Muscle layer of colon (tissue), 2 donors: ENCODE measurements at regions not wholly inside any gene's neighbourhood (a gene's known extent, or its start where the extent isn't known, plus 50 kb on each side); places are given as distances from the start of the nearest gene placed in this dataset.

Source experiments
- H3K27ac ChIP-seq: one replicate; pipeline ENCODE4 v1.7.0; 2013; ENCODE audit warnings: low read depth, mild to moderate bottlenecking, low read length, moderate library complexity
- H3K27me3 ChIP-seq, 2 donors: one replicate each; pipeline ENCODE4 v1.7.0; 2013; ENCODE audit warnings: low read length in 2 of 2, mild to moderate bottlenecking in 2 of 2; ENCODE audit not compliant: insufficient read depth in 2 of 2, control insufficient read depth in 1 of 2
- H3K36me3 ChIP-seq: one replicate; pipeline ENCODE4 v1.7.0; 2013; ENCODE audit warnings: mild to moderate bottlenecking, low read length; ENCODE audit not compliant: insufficient read depth
- H3K4me1 ChIP-seq: one replicate; pipeline ENCODE4 v1.7.0; 2013; ENCODE audit warnings: mild to moderate bottlenecking, low read length; ENCODE audit not compliant: insufficient read depth
- H3K4me3 ChIP-seq, 2 donors: one replicate each; pipeline ENCODE4 v1.7.0; 2013; ENCODE audit warnings: low read length in 2 of 2, low read depth in 1 of 2, mild to moderate bottlenecking in 1 of 2, moderate library complexity in 1 of 2
- H3K9ac ChIP-seq: one replicate; pipeline ENCODE4 v1.7.0; 2013; ENCODE audit warnings: low read length
- H3K9me3 ChIP-seq: one replicate; pipeline ENCODE4 v1.7.0; 2013; ENCODE audit warnings: mild to moderate bottlenecking, low read length
- donor health status: abdominal sarcoma.
- donor health status: Adenocarcinoma of cecum.

- Histone ChIP-seq H3K36me3 (no peaks in the 10 kb centered on the region), H3K4me3 (no peak overlapping the region), H3K9ac (no peak overlapping the region), H3K4me1 (no peaks in the 10 kb centered on the region), H3K9me3 (no peaks in the 10 kb centered on the region), H3K27ac (no peak overlapping the region), H3K27me3 (no peaks in the 10 kb centered on the region)
Observed at GRCh38 chr10:62671104-62671503, 133.4 kb upstream of the ADO start.

- no peaks in the 10 kb centered on the region for H3K36me3 ChIP-seq
- no peak overlapping the region for H3K9ac ChIP-seq
- no peaks in the 10 kb centered on the region for H3K27me3 ChIP-seq
- H3K4me3 ChIP-seq = no peak overlapping the region
- no peaks in the 10 kb centered on the region for H3K4me1 ChIP-seq
- H3K9me3 ChIP-seq = no peaks in the 10 kb centered on the region
- no peak overlapping the region for H3K27ac ChIP-seq
Observed at GRCh38 chr10:62681211-62681940, 123.1 kb upstream of the ADO start.

GRCh38 chr10:62684911-62685310 is 119.6 kb upstream of the ADO start:
- Histone ChIP-seq H3K4me3 (no peak overlapping the region), H3K27ac (no peak overlapping the region), H3K36me3 (no peaks in the 10 kb centered on the region), H3K9ac (no peak overlapping the region), H3K9me3 (no peaks in the 10 kb centered on the region), H3K4me1 (no peaks in the 10 kb centered on the region), H3K27me3 (no peaks in the 10 kb centered on the region)

GRCh38 chr10:62687230-62687748 is 117.2 kb upstream of the ADO start:
- H3K9ac ChIP-seq = no peak overlapping the region
- H3K27ac ChIP-seq = no peak overlapping the region
- H3K4me1 ChIP-seq = no peaks in the 10 kb centered on the region
- H3K4me3 ChIP-seq = no peak overlapping the region
- no peaks in the 10 kb centered on the region for H3K36me3 ChIP-seq
- no peaks in the 10 kb centered on the region for H3K27me3 ChIP-seq
- H3K9me3 ChIP-seq = no peaks in the 10 kb centered on the region

- Histone ChIP-seq H3K9ac (no peak overlapping the region), H3K27ac (no peak overlapping the region), H3K4me1 (no peaks in the 10 kb centered on the region), H3K27me3 (no peaks in the 10 kb centered on the region), H3K36me3 (no peaks in the 10 kb centered on the region), H3K9me3 (no peaks in the 10 kb centered on the region), H3K4me3 (no peak overlapping the region)
Observed at GRCh38 chr10:62688971-62689700, 115.4 kb upstream of the ADO start.

GRCh38 chr10:62689712-62690111 is 114.8 kb upstream of the ADO start:
- Histone ChIP-seq H3K27me3 (no peaks in the 10 kb centered on the region), H3K36me3 (no peaks in the 10 kb centered on the region), H3K4me1 (no peaks in the 10 kb centered on the region), H3K9ac (no peak overlapping the region), H3K27ac (no peak overlapping the region), H3K4me3 (no peak overlapping the region), H3K9me3 (no peaks in the 10 kb centered on the region)

GRCh38 chr10:62690703-62691102 is 113.8 kb upstream of the ADO start:
- Histone ChIP-seq H3K9me3 (no peaks in the 10 kb centered on the region), H3K4me3 (no peak overlapping the region), H3K36me3 (no peaks in the 10 kb centered on the region), H3K27me3 (no peaks in the 10 kb centered on the region), H3K27ac (no peak overlapping the region), H3K4me1 (no peaks in the 10 kb centered on the region), H3K9ac (no peak overlapping the region)

- H3K9ac ChIP-seq = no peak overlapping the region
- H3K9me3 ChIP-seq = no peaks in the 10 kb centered on the region
- H3K27me3 ChIP-seq = no peaks in the 10 kb centered on the region
- no peak overlapping the region for H3K27ac ChIP-seq
- H3K4me1 ChIP-seq = no peaks in the 10 kb centered on the region
- H3K36me3 ChIP-seq = no peaks in the 10 kb centered on the region
- no peak overlapping the region for H3K4me3 ChIP-seq
Observed at GRCh38 chr10:62691336-62691735, 113.2 kb upstream of the ADO start.

- H3K27me3 ChIP-seq = no peaks in the 10 kb centered on the region
- H3K27ac ChIP-seq = no peak overlapping the region
- no peaks in the 10 kb centered on the region for H3K4me1 ChIP-seq
- no peaks in the 10 kb centered on the region for H3K9me3 ChIP-seq
- H3K4me3 ChIP-seq = no peak overlapping the region
- H3K36me3 ChIP-seq = no peaks in the 10 kb centered on the region
- H3K9ac ChIP-seq = no peak overlapping the region
Observed at GRCh38 chr10:62692085-62692484, 112.4 kb upstream of the ADO start.

GRCh38 chr10:62693306-62693705 is 111.2 kb upstream of the ADO start:
- no peak overlapping the region for H3K4me3 ChIP-seq
- no peaks in the 10 kb centered on the region for H3K27me3 ChIP-seq
- H3K9me3 ChIP-seq = no peaks in the 10 kb centered on the region
- H3K4me1 ChIP-seq = no peaks in the 10 kb centered on the region
- H3K9ac ChIP-seq = no peak overlapping the region
- H3K36me3 ChIP-seq = no peaks in the 10 kb centered on the region
- H3K27ac ChIP-seq = no peak overlapping the region

GRCh38 chr10:62694537-62695126 is 109.9 kb upstream of the ADO start:
- H3K9ac ChIP-seq = no peak overlapping the region
- no peak overlapping the region for H3K4me3 ChIP-seq
- H3K36me3 ChIP-seq = no peaks in the 10 kb centered on the region
- H3K9me3 ChIP-seq = no peaks in the 10 kb centered on the region
- H3K27ac ChIP-seq = no peak overlapping the region
- H3K27me3 ChIP-seq = no peaks in the 10 kb centered on the region
- H3K4me1 ChIP-seq = no peaks in the 10 kb centered on the region
